HG03432 (cell line): ENCODE measurements at regions not wholly inside any gene's neighbourhood (a gene's known extent, or its start where the extent isn't known, plus 50 kb on each side); places are given as distances from the start of the nearest gene placed in this dataset.

Experiments
- ATAC-seq: cut with Tn5 transposase; IDR thresholded peaks from one replicate; pipeline ENCODE4 v1.9.1; 2021; ENCODE audit warnings: mild to moderate bottlenecking, moderate library complexity; ENCODE audit not compliant: unreplicated experiment

GRCh38 chr1:25027822-25028586 lies 97.9 kb upstream of the RUNX3 start:
- ATAC-seq = no peak

GRCh38 chr1:25026730-25027450 lies 96.8 kb upstream of the RUNX3 start:
- ATAC-seq = no peak

GRCh38 chr1:25026304-25026703 lies 96.2 kb upstream of the RUNX3 start:
- ATAC-seq = no peak

GRCh38 chr1:25024615-25025350 lies 94.7 kb upstream of the RUNX3 start:
- no peak for ATAC-seq

GRCh38 chr1:25023826-25024225 lies 93.8 kb upstream of the RUNX3 start:
- no peak for ATAC-seq

DNA sequence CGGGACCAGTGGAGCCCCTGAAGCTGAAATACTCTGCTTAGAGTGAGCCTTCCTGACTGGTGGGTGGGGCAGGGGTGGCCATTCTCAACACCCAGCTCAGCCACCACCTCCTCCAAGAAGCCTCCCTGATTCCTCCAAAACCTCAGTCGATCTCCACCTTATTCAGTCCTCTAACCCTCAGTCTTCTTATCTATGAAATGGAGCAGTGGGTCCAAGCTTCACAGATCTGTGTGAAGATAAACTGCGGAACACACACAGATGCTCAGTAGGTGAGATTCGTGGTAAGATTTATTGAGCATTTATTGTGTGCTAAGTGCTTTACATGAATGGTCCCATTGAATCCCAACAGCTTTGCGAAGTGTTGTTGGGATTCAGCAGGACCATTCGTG lies 93.1 kb upstream of the RUNX3 start:
- ATAC-seq = no peak

- peak; percentile 84 for ATAC-seq
These were observed 92.5 kb upstream of the RUNX3 start for GRCh38 chr1:25022361-25023189.

- ATAC-seq = no peak
These were observed 91.6 kb upstream of the RUNX3 start for GRCh38 chr1:25021591-25022215.

DNA sequence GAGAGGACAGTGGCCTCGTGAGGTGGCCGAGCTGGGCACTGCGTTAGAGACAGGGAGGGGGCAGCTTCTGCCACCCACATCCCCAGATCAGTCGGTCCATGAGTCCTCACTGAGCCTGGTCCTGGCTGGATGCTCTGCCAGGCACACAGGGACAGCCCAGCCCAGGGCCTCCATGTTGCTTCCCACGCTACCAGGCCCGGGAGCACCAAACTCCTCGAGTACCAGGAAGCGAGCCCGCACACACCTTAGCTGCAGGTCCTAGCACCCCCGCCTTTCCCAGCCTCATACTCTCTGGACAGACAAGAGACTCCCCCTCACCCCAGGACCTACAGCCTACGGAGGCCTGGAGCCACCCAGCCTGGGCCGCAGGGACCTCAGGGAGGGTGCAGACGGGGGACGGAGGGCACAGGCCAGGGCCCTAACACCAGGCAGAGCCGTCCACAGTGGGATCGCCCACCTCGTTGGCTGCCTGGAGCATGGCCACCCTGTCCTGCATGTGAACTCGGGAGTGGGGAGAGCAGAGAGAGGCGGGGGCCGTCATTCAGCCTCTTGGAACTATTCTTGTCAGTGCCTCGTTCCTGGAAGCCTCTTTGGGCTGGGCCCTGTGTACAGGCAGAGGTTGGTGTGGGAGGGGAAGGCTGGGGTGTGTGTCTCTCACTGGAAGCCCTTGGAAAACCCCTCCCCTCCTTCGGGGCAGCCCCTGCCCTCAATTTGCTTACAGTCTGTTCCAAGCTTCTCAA lies 90.9 kb upstream of the RUNX3 start:
- ATAC-seq = no peak

- ATAC-seq = no peak
These were observed 90.2 kb upstream of the RUNX3 start for GRCh38 chr1:25020173-25020845.

- peak; percentile 34 for ATAC-seq
These were observed 89.5 kb upstream of the RUNX3 start for GRCh38 chr1:25019337-25020172.

DNA sequence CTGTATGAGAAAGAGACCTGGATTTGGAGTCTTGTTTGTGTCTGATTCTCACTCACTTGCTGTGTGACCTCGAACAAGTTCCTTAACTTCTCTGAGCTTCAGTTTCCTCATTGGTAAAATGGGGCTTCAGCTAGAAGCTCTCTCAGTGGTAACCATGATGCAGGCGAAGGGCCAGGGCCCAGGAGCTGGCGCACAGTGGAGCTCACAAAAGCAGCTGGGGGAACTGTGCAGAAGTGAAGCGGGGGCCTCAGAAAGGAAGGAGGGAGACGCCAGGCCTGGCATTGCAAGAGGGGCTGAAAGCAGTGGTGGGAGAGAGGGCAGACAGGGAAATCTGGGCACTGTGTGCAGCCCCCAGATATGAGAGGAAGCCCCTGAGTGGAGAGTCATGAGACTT lies 88.9 kb upstream of the RUNX3 start:
- no peak for ATAC-seq

DNA sequence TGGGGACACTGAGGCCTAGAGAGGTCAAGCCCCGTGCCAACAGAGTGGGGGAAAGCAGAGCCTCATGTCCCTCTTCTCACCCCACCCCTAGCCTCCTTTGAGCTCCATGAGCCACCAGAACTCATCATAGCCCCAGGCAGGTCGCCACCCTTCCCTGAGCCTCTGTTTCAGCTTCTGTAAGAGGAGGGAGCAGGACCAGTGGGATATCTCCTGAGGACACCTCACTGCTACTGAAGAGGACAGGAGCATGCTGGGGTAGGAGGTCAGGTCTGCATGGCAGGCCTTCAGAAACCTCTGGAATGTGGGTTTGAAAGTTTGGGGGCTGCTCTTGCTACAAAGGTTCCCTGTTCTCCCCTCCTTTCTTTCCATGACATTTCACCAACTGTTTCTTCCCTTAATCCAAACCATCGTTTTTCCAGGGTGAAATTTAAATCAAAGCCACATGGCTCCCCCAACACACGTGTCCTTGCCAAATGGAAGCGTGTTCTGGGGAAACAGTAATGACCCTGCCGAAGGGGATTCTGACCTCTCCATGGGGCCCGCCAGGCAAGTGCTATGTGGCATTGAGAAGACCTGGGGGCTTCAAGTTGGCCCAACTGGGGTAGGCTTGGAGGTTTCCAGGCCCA lies 88.1 kb upstream of the RUNX3 start:
- ATAC-seq = no peak

GRCh38 chr1:25017436-25018109 lies 87.5 kb upstream of the RUNX3 start:
- no peak for ATAC-seq

DNA sequence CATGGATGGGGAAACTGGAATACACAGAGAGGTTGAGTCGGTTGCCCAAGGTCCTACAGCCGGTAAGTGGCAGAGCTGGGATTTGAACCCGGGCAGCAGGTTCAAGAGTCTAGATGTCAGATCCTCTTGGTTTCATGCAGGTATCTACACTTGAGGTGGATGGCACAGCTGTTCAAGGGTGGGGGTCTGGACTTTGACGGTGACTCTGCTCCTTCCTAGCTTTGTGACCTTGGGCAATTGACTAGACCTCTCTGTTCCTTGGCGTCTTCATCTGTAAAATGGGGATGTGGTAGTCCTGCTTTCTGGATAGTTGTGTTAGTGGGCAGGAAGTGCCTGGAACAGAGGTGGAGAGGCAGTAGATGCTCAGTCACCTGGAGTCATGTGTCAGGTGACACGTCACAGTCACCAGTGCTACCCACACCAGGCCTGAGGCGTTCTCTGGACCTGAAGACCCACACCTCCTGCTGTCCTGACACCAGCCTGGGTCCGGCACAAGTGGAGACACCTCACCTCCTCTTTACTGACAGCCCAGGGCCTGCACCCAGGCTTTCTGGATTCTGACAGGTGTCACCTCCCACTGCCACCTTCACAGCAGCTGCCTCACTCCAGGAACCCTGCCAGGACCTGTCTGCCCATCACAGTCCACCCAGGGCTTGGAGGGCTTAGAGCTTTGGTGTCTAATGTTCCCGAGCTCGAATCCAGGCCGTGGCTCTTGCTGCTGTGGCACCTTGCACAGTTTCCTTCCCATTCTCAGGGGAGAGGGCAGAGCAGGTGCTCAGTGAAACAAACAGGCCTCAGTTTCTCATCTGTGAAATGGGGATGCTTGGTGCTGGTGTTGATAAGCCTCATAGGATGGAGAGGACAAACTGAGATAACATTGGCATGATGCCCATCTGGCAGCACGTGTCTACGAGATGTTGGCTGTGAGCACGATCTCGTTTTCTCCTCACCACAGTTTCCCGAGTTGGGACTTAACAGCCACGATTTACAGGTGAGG lies 83.2 kb upstream of the RUNX3 start:
- no peak for ATAC-seq
